ENCODE measurements at regions not wholly inside any gene's neighbourhood (a gene's known extent, or its start where the extent isn't known, plus 50 kb on each side); places are given as distances from the start of the nearest gene placed in this dataset.
A peak's percentile ranks its signal among the peaks of the same experiment; 100 is the strongest.

- ATAC-seq (no peak), DNase-seq (ENCODE audit: low read depth in 1 of 2, low spot score in 1 of 2) (no peak), FAIRE-seq (no peak)
- Histone ChIP-seq H3K4me3 (no peak overlapping the region), H3K27ac (no peak overlapping the region), H3K9me3 (no peaks in the 10 kb centered on the region), H3K4me2 (no peak overlapping the region), H3K4me1 (no peaks in the 10 kb centered on the region)
- CTCF ChIA-PET: interaction anchor here (0.6 kb wide), 2 partner anchors 18 to 445 kb away, joined by 3 read pairs; no protein-coding TSS in a partner anchor
- POLR2A ChIA-PET: no interaction called here
- TF ChIP-seq FOSB (CRISPR knock-in tag; IDR thresholded peaks at IDR 0.05): no peak
- TF ChIP-seq PHF8 (IDR thresholded peaks at IDR 0.05; ENCODE audit: borderline replicate concordance, low read depth): no peak
- TF ChIP-seq POLR2AphosphoS2 (conservative IDR thresholded peaks at IDR 0.05; ENCODE audit: low read length): no peak
- TF ChIP-seq CHD2 (IDR thresholded peaks at IDR 0.05; ENCODE audit: low read length, partially characterized antibody): no peak
Measured at GRCh38 chr2:138213624-138214023, 249.4 kb downstream of the HNMT start.

GRCh38 chr2:138215958-138216357 lies 251.7 kb downstream of the HNMT start:
- Histone ChIP-seq H3K9me3 (no peaks in the 10 kb centered on the region), H3K4me2 (no peak overlapping the region), H3K27ac (no peak overlapping the region), H3K4me3 (no peak overlapping the region), H3K4me1 (no peaks in the 10 kb centered on the region)
- ATAC-seq (no peak), DNase-seq (ENCODE audit: low read depth in 1 of 2, low spot score in 1 of 2) (no peak), FAIRE-seq (no peak)
- whole genome bisulfite sequencing (ENCODE audit: missing lambda C conversion rate): 74% methylated on average over 1 of the region's 1 CpG
- ChIA-PET CTCF (interaction anchor here (0.6 kb wide), 2 partner anchors 9 to 571 kb away, joined by 3 to 4 read pairs; no protein-coding TSS in a partner anchor), POLR2A (no interaction called here)
- TF ChIP-seq JUN (IDR thresholded peaks at IDR 0.05): no peak
- TF ChIP-seq ELK1 (IDR thresholded peaks at IDR 0.05; ENCODE audit: low read depth, low read length): no peak
- no peak for TF ChIP-seq FOSB (CRISPR knock-in tag; IDR thresholded peaks at IDR 0.05)
- TF ChIP-seq REST (IDR thresholded peaks at IDR 0.05): no peak
- no peak for TF ChIP-seq EHMT2 (IDR thresholded peaks at IDR 0.05; ENCODE audit: low read depth)
- TF ChIP-seq RARB (CRISPR knock-in tag; IDR thresholded peaks at IDR 0.05): no peak
- no peak for TF ChIP-seq BHLHE40 (IDR thresholded peaks at IDR 0.05; ENCODE audit: low read depth, low read length)

GRCh38 chr2:138217975-138218374 lies 253.7 kb downstream of the HNMT start:
- DNase-seq (ENCODE audit: low read depth in 1 of 2, low spot score in 1 of 2) (no peak), FAIRE-seq (no peak), ATAC-seq (no peak)
- ChIA-PET POLR2A (no interaction called here), CTCF (no interaction called here)
- Histone ChIP-seq H3K4me3 (no peak overlapping the region), H3K4me2 (no peak overlapping the region), H3K9me3 (no peaks in the 10 kb centered on the region), H3K27ac (no peak overlapping the region), H3K4me1 (no peaks in the 10 kb centered on the region)
- TF ChIP-seq TP53 (CRISPR knock-in tag; IDR thresholded peaks at IDR 0.05): no peak
- TF ChIP-seq ZNF302 (CRISPR knock-in tag; IDR thresholded peaks at IDR 0.05): no peak
- TF ChIP-seq RAD21 (conservative IDR thresholded peaks at IDR 0.05 in 1 of 2, IDR thresholded peaks at IDR 0.05 in 1 of 2): no peak
- TF ChIP-seq PBX3 (IDR thresholded peaks at IDR 0.05): no peak

GRCh38 chr2:138218397-138218796 lies 254.1 kb downstream of the HNMT start:
- FAIRE-seq (no peak), ATAC-seq (no peak), DNase-seq (ENCODE audit: low read depth in 1 of 2, low spot score in 1 of 2) (no peak)
- Histone ChIP-seq H3K4me1 (0 out of 3 replicates have a peak, but pooled peaks cover 1% of the 10 kb centered on the region), H3K4me3 (no peak overlapping the region), H3K9me3 (no peaks in the 10 kb centered on the region), H3K27ac (no peak overlapping the region), H3K4me2 (no peak overlapping the region)
- ChIA-PET CTCF (no interaction called here), POLR2A (no interaction called here)
- no peak for TF ChIP-seq MAZ (IDR thresholded peaks at IDR 0.05; ENCODE audit: borderline replicate concordance, low read depth, low read length)
- TF ChIP-seq MAFK (IDR thresholded peaks at IDR 0.05; ENCODE audit: partially characterized antibody): peak; percentile 50
- no peak for TF ChIP-seq CHD2 (IDR thresholded peaks at IDR 0.05; ENCODE audit: low read length, partially characterized antibody)
- no peak for TF ChIP-seq SMC3 (IDR thresholded peaks at IDR 0.05)
- no peak for TF ChIP-seq POLR2A (IDR thresholded peaks at IDR 0.05; ENCODE audit: low read length)
- no peak for TF ChIP-seq KDM5A (IDR thresholded peaks at IDR 0.05)
- 90% methylated on average over 1 of the region's 1 CpG for WGBS (ENCODE audit: missing lambda C conversion rate)

All from A549 (cell line).